ENCODE measurements at regions not wholly inside any gene's neighbourhood (a gene's known extent, or its start where the extent isn't known, plus 50 kb on each side); places are given as distances from the start of the nearest gene placed in this dataset.

DNA sequence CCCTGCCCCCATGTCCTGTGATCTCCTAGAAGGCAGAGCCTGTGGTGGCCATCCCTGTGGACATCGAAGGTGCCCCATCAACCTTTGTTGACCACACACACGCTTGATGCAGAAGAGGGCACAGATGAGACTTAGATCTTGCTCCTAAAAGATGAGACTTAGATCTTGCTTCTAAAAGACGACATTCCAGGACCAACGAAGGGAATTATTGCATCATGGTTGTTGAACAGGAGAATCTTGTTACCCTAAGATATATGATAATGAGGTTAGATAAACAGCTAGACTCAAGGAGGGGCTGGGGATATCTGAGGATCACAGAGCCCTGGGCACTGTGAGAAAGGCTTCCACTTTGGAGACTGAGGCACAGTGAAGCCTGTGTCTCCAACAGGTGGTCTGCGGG, 91.1 kb upstream of the WSCD2 start:
- no peak for DNase-seq (ENCODE audit: low read depth)

DNA sequence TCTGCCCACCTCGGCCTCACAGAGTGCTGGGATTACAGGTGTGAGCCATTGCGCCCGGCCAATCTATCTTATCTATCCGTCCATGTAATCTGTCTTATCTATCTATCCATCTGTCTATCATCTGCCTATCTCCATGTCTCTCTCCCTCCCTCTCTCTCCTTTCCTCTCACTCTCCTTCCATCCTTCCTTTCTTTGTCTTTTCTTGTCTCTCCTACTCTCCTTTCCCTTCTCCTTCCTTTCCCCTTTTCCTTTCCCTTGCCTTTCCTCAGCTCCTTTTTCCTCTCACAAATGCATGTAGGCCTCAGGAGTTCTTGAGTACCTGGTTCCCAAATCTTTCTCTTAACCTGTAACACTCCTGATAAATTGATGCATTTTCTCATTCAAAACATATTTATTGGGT, 89.3 kb upstream of the WSCD2 start:
- no peak for DNase-seq (ENCODE audit: low read depth)

DNA sequence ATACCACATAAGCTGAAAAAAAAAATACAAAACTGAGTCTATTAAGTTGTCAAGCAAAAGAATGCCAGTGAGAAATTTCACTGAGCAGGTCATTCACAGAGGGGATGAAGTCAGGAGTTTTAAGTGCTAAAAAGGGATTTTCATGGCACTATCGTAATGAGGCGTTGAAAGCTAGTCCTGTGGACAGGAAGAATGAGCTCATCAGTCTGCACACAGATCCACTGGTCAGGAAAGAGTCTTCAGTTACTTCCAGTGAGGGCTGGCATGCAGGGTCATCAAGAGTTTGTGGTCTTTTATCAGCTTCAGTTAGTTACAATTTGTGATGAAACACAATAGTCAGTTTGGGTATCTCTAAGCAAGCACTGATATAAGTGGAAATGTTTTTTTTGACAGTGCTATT, 88.1 kb upstream of the WSCD2 start:
- no peak for DNase-seq (ENCODE audit: low read depth)

DNA sequence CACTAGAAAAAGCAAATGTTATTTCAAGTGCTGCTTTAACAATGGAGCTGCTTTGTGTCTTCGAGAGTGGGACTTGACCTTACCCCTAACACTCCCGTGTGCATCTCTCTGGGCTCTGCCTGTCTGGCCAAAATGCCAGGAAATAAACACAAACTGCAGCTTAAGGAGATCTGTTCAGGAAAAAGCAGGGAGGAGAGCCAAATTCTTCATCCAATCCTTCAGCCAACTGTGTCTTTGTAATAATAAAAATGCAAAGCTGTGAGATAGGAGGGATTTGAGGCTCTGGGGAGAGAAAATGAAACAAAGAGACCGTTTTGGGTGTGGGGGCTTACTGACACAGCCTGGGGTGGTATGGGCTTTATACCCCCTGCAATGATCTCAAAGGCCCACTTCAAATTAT, 85.8 kb upstream of the WSCD2 start:
- no peak for DNase-seq (ENCODE audit: low read depth)

DNA sequence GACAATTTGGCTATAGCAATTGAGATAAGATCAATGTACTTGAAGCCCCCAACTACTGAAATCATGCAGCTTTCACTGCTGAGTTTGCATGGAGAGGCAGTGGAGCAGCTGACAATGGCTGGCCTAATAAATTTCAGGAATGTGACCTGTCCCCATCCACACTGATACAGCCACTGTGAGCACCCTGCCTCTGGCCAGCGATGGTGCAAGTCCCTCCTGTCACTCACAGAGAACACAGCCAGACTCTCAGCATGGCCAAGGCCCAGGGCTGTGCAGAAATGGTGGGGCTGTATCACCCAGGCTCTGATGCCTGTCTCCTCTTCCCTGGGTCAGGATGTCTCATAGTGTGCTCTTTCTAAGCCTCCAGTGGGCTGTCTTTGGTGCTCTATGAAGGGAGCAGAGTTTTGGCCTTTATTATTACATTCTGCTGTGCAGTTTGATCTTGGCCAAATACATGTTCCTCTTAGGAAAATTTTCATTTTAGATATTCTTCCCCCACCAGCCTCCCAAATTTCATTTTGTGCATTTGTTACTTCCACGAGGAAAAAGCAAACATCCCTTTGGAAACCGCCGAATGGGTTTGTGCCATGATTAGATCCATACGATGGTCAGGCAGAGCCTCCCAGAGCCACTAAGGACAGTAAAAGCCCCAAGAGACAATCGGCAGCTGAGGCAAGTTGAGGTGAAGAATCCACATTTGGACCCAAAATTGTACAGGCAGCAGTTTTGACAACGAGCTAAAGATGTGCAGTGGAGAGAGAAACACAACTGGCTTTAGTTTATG, 85.1 kb upstream of the WSCD2 start:
- no peak for DNase-seq (ENCODE audit: low read depth)

DNA sequence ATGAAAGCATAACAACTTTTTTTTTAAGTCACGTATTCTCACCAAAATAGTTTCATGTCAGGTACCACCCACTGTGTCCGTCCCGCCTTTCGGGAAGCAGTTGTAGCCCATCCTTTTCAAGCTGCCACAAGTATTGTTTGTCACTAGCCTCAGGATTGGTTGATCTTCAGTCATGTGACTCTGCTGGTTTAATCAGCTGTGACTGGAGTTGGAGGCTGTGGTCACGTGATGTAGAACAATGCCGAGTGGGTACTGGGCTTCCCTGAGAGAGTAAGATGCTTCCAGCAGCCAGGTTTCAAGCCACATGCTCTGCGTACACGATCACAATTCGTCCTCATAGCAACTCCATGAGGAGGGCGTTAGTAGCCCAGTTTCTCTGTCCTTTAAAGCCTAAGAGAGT, 83.0 kb upstream of the WSCD2 start:
- DNase-seq (ENCODE audit: low read depth) = no peak

DNA sequence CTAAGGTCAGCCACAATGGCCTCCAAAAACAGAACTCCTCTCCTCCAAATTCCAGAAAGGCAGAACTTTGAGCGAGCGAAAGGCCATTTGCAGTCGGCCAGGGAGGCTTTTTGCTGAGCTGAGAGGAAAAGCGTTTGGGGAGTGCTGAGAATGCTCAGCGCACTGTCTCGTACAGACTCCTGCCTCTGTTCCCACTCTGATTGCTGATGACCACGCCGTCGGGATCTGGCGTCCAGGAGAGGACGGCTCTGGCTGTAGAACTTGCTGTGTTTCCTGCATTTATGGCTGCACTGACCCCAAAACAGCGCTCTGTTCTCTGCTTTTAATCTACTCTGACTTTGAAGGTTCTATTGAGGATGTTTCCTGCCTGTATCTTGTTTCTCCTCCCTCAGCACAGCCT, 82.4 kb upstream of the WSCD2 start:
- DNase-seq (ENCODE audit: low read depth) = no peak

DNA sequence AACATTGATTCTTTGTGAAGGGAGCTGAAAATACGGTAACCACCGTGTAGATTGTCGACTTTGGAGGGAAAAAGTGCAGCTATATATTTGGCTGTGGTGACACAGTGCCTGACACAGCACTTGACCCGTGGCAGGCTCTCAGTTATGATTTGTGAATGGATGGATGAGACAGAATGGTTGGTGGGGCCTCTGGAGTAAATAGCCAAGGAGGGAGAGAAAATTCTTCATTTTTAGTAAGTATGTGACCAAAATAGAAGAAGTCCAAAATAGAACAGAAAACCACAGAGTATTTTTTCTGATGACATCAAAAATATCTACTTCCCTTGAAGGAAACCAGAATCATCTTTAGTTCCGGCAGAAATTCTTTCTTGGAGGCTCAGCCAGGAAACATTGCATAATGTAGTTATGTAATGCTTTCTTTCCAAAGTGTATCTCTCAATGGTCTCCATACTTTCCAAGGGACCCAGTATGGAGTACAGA, 82.0 kb upstream of the WSCD2 start:
- peak; percentile 3 for DNase-seq (ENCODE audit: low read depth)

DNA sequence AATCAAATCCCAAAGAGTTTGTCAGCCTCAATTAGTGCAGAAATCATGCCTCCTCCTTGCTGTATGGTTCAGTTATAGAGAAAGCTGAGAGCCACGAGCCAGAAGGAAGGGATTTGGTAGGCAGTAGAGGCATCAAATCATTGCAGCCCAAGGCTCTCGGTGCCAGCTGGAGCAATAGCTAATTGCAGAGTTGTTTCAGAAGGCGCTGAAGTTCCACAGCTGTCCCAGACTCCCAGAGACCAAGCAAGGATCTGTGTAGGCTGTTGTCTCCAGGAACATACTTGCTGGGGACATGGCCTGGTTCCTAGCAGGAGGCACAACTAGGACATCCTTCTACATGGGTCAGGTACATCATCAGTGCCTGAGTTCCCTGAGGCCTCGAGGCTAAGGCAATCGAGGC, 80.4 kb upstream of the WSCD2 start:
- DNase-seq (ENCODE audit: low read depth) = no peak

DNA sequence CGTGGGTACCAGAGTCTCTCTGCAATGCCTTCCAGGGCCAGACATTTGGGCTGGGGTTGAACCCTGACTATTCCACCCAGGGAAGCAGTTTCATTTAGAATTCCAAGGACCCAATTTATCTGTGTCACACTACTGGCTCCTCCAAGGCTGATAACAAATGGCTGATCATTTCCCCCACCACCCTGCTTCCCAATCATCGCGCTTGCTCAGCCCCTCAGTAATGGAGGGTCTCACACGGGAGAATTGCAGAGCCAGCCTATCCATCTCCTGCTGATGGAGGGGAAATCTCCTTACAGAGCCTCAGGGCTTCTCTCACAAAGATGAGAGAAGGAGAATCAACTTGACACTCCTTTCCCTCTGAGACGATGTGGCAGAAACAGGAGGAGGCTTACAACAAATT, 78.4 kb upstream of the WSCD2 start:
- DNase-seq (ENCODE audit: low read depth) = no peak

DNA sequence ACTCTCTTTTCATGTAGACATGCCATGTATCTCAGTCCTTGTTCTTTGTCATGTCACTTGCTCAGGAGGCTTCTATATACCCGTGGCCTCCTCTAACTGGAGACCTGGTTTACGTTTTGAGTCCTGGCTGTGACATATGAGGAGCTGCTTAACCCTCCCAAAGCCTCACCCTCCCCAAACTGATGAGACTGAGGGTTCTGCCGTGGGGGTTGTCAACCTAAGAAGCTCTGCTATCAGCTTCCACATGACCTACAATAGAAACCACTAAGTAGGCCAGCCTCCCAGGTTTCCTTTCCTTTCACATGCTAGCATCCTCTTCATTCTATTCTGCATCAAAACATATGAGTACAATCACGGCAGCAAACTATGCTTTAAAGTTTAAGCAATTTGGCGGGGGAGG, 76.8 kb upstream of the WSCD2 start:
- no peak for DNase-seq (ENCODE audit: low read depth)

DNA sequence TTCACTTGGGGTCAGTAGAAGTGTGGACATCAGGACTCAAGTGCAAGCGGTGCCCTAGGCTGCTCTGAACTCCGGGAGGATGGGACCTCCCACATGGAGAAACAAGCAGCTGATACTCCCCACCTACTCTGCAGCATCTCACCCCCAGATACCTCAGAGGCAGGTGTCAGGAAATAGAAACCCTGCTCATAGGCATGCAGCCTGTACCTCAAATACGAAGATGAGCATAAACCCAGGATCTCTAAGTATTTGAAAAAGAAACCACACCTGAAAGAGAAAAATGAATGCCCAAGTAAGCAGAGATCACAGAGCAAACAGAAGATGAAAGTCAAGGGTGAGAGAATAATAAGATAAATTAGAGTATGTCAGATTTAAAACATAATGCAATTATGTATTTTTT, 75.6 kb upstream of the WSCD2 start:
- DNase-seq (ENCODE audit: low read depth) = no peak

DNA sequence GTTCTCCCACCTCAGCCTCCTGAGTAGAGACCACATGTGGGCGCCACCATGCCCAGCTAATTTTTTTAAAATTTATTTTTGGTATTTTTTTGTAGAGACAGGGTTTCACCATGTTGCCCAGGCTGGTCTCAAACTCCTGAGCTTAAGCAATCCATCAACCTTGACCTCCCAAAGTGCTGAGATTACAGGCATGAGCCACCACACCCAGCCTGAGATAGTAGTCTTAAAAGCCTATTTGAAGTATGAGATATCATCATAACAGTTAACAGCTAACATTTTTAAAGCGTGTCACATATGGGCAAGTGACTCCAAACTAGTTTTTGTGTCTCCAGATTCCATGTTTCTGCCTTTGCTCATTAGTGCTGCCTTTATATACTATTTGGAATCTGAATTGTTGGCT, 74.6 kb upstream of the WSCD2 start:
- no peak for DNase-seq (ENCODE audit: low read depth)

DNA sequence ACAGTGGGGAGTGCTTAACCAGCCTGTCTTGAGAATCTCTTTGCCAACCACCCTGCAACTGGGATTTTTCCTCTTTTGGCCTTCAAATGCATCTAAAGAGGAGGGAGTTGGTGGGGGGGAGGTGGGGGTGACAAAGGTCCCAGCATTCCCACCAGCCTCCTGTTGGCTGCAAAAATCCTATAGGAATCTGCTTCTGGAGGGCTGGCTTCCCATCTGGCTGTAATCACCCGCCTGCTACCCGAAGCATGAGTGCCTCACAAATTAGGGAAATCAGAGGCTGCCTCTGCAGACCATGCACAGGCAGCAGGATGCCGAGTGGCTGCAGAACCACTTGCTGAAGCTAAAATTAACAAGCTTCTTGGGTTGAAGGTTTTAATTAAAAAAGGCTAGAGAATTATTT, 73.9 kb upstream of the WSCD2 start:
- no peak for DNase-seq (ENCODE audit: low read depth)

DNA sequence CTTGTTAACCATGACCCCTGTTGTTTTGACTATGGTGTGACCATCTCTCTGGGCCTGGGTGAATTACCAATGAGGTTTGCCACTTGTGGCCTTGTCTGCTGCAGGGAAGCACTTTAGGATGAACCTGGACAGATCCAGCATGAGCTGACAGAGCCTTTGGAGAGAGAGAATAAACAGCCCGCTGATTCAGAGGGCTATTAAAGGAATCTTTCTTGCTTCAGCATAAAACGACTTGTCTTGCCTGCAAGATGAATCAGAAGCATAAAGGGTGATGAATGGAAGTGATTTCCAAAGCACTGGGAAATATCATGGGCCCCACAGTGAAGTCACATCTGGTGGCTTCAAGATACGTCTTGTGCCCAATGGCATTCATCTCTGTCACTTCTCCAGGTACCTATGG, 69.0 kb upstream of the WSCD2 start:
- DNase-seq (ENCODE audit: low read depth) = no peak

DNA sequence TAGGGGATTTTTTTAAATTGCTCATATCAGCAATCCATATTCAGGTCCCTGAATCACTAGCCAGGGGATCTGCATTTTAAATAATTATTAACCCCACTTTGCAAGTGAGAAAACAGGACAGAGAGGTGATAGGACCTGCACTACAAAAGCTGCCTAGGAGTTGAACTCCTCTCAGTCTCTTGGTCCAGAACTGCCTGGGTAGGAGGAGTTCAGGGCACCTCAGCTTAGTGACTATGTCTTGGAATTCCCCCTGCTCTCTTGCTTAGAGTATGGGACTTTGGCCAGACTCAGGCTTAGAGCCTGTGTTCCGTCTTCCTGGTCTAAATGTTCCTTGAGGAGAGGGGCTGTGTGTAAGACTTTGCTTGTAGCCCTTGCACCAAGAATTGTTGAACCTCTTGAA, 68.2 kb upstream of the WSCD2 start:
- no peak for DNase-seq (ENCODE audit: low read depth)

DNA sequence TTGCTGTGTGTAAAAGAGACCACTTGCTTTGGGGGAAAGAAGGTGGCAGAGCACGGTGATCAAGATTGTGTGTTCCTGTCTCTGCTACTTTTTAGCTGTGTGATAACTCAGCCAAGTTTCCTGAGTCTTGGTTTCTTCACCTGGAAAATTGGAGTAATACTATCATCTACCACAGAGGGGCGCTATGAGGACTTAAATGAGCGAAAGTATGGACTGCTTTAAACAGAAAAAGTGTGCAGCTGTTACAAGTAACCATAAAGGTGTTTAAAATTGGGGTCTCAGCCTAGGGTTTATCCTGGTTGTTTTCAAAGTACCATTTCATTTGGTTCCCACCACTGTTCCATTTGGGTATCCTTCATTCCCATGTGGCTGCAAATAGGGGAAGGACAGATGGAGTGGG, 65.9 kb upstream of the WSCD2 start:
- DNase-seq (ENCODE audit: low read depth) = no peak

DNA sequence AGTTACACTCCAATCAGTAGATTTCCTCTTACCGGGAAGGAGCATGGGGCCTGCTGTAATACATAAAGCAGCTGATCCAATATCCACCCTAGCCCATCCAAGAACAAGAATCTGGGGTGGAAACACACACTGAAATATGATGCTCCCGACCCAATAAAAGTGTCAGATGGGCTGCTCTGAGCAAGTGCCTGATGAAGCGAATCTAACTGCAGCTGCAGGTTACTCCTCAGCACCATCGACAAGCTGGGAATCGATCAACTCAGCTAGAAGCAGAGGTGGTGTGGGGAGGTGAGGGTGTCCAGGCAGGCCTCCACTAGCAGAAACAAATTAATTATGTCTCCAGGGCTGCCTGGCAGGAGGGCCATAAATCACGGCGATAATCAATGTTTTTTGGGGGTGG, 64.0 kb upstream of the WSCD2 start:
- DNase-seq (ENCODE audit: low read depth) = no peak

DNA sequence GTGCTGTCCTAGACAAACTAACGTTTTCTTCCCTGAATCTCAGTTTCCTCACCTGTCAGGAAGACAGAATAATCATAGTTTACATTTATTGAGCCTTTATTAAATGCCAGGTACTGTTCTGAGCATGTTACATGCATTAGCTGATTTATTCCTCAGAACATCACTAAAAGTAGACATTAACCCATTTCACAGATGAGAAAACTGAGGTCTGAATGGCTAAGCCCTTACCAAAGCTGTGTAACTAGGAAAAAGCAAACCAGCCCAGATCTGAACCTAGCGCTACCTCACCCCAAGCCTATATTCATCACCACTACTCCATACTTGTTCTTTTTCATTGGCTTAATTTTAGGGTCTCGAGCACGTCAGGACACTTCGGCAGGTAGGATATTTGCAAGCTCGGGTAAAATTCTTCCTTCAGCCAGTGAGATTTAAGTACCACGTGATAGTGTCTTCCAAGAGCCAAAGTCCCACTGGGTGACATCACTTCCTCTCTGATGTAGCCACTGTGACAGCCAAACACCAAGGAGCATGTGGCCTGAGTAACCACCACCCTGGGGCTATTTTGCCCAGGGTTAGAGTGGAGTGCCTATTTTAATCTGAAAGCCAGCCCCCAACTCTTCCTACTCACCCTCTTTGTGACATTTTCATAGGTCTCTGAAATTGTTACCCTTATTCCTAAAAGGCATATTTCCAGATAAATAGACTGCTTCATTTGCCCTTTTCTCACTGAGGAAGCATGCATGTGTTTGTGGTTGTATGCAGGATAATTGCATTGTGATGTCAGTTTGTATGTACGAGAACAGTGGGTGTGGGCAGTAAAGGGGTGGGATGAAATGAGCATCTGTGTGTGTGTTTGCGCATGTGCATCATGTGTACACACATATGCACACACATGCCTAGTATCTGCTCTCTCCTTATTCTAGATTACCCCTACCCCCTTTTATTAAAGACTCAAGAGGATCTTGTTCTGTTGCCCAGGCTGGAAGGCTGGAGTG, 62.2 kb upstream of the WSCD2 start:
- no peak for DNase-seq (ENCODE audit: low read depth)

DNA sequence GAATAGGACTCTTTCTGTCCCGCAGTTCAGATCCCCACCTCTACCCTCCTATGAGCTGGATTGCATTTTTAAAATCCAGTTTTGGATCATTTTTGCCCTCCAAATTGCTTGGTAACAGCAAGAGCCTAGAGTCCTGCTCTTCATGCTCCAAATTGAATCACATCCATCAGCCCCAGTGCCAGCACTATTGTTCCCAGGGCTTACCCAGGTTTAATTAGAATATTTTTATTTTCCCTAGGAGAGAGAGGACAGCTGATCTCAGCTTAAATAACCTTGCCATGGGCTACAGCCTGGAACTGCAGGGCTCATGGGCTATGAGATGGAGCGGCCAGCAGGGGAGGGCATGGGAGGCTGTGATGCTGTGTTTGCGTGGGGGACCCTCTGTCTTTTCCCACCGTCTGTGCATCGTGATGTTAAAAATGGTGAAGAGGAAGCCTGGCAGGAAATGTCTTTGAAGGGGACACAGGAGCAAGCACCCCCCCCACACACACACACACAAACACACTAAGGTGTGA, 59.4 kb upstream of the WSCD2 start:
- DNase-seq (ENCODE audit: low read depth) = no peak

DNA sequence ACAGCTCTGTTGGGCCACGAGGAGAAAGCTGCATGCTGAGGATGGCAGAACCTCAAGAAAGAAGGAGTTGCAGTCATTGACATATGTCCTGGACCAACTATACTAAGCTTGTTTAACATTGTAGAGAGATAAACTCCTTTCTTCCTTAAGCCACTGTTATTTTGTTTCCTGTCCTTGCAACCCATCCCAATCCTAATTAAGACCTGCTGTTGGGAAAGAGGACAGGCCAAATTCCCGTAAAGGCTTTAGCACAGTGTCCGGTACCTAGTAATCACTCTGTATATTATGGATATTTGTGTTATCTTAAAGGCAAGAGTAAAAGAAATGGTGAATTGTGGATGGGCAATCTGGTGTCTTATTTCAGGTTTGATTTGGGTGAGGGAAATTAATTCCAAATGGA, 53.5 kb upstream of the WSCD2 start:
- no peak for DNase-seq (ENCODE audit: low read depth)

DNA sequence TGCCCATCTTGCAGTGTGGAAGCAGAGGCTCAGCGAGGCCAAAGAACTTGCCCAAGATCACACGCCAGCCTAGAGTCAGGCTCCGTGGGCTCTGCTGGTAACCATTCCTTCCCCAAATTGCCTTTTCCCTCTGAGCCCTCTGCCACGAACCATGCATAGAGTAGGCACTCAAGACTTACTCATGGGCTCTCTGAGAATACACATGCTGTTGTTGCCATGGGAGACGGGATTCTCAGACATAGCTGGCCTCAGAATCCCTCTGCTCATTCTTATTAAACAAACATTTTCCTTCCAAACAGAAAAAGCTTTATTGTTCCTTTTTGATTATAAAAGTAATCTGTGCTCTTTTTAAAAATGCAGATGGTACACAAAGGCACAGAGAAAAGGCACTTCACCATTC, 52.5 kb upstream of the WSCD2 start:
- DNase-seq (ENCODE audit: low read depth) = no peak

DNA sequence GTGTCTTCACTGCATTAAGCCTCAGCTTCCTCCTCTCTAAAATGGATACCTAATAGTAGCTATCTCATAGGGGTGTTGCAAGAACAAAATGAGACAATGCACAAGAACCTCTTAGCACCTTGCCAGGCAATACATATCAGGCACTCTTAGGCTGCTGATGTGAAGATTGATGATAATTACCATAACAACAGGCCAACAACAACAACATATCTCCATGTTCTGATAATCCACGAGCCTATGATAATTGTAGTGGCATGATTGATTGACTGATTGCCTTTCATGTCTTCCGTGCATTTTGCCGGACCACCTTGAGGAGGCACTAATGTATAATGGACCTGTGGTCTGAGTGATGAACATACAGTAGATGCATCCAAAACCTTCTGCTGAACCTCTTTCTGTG, 50.7 kb upstream of the WSCD2 start:
- no peak for DNase-seq (ENCODE audit: low read depth)
